Testis (tissue), 2 donors: ENCODE measurements at regions not wholly inside any gene's neighbourhood (a gene's known extent, or its start where the extent isn't known, plus 50 kb on each side); places are given as distances from the start of the nearest gene placed in this dataset.

ENCODE experiments used
- DNase-seq: peaks from one replicate; pipeline ENCODE4 v3.0.0-alpha.2; 2019
- H3K27ac ChIP-seq, 2 donors: fragments of 200-600 bp; sonication (generic); one replicate each; pipeline ENCODE4 v1.5.1; 2019
- H3K27me3 ChIP-seq: fragments of 200-600 bp; sonication (generic); one replicate; pipeline ENCODE4 v1.5.1; 2019
- H3K36me3 ChIP-seq: fragments of 200-600 bp; sonication (generic); one replicate; pipeline ENCODE4 v1.5.1; 2017; ENCODE audit warnings: low read depth; ENCODE audit errors: missing control alignments
- H3K4me1 ChIP-seq: fragments of 200-600 bp; sonication (generic); one replicate; pipeline ENCODE4 v1.5.1; 2019
- H3K4me3 ChIP-seq, 2 donors: fragments of 200-600 bp; sonication (generic); one replicate each; pipeline ENCODE4 v1.5.1; 2017 to 2019
- H3K9me3 ChIP-seq: fragments of 200-600 bp; sonication (generic); one replicate; pipeline ENCODE4 v1.5.1; 2017
- CTCF ChIP-seq, 3 experiments: fragments of 450-650 bp in 2 of 3; fragments of 200-600 bp in 1 of 3; sonication (generic) in 1 of 3; IDR thresholded peaks; one replicate each; pipeline ENCODE4 v1.5.1; 2016 to 2019; ENCODE audit warnings: antibody characterized with exemption in 3 of 3, mild to moderate bottlenecking in 2 of 3, moderate library complexity in 1 of 3
- POLR2A ChIP-seq: fragments of 450-650 bp; IDR thresholded peaks from one replicate; pipeline ENCODE4 v1.6.1; 2017; ENCODE audit warnings: antibody characterized with exemption, mild to moderate bottlenecking, moderate library complexity
- WGBS, 2 donors: methylation state at CpG; one replicate each; pipeline ENCODE4 v1.1.5; 2018; 5-methylcytosine and 5-hydroxymethylcytosine counted together
- intact Hi-C: fragments of 100-400 bp; cut with DNase I; formaldehyde crosslinking; loops from one replicate; pipeline ENCODE4 v1.15.1; 2023; ENCODE audit warnings: low total_unique reads

GRCh38 chr5:163193886-163194285 is 243.5 kb upstream of the CCNG1 start:
- Histone ChIP-seq H3K9me3 (no peaks in the 10 kb centered on the region), H3K27ac (no peak overlapping the region), H3K4me3 (no peak overlapping the region), H3K4me1 (no peaks in the 10 kb centered on the region), H3K27me3 (no peaks in the 10 kb centered on the region), H3K36me3 (no peaks in the 10 kb centered on the region)
- TF ChIP-seq CTCF (IDR thresholded peaks at IDR 0.05) = no peak
- no peak for DNase-seq
- 87 to 90% methylated on average over 7 of the region's 7 CpGs for WGBS, 2 donors
- intact Hi-C loops = no loop called here

GRCh38 chr5:163205645-163206044 is 231.8 kb upstream of the CCNG1 start:
- intact Hi-C loops = no loop called here
- no peak for DNase-seq
- TF ChIP-seq CTCF (IDR thresholded peaks at IDR 0.05) (no peak), POLR2A (no peak)
- Histone ChIP-seq H3K27me3 (no peaks in the 10 kb centered on the region), H3K4me3 (no peak overlapping the region), H3K9me3 (no peaks in the 10 kb centered on the region), H3K27ac (no peak overlapping the region), H3K36me3 (no peaks in the 10 kb centered on the region), H3K4me1 (no peaks in the 10 kb centered on the region)

GRCh38 chr5:163221581-163221980 is 215.8 kb upstream of the CCNG1 start:
- no peak for TF ChIP-seq CTCF (IDR thresholded peaks at IDR 0.05)
- no peak for TF ChIP-seq POLR2A
- Histone ChIP-seq H3K27me3 (no peaks in the 10 kb centered on the region), H3K36me3 (no peaks in the 10 kb centered on the region), H3K4me1 (no peaks in the 10 kb centered on the region), H3K27ac (no peak overlapping the region), H3K4me3 (no peak overlapping the region), H3K9me3 (no peaks in the 10 kb centered on the region)
- WGBS, 2 donors = 44 to 53% methylated on average over 4 of the region's 4 CpGs
- intact Hi-C loops = no loop called here
- DNase-seq = no peak

- Histone ChIP-seq H3K4me3 (no peak overlapping the region), H3K27ac (no peak overlapping the region), H3K4me1 (no peaks in the 10 kb centered on the region), H3K36me3 (no peaks in the 10 kb centered on the region), H3K9me3 (no peaks in the 10 kb centered on the region), H3K27me3 (no peaks in the 10 kb centered on the region)
- intact Hi-C loops = no loop called here
- DNase-seq = no peak
- no peak for TF ChIP-seq CTCF (IDR thresholded peaks at IDR 0.05)
- no peak for TF ChIP-seq POLR2A
- WGBS, 2 donors = 71 to 94% methylated on average over 1 of the region's 1 CpG
These were observed 214.4 kb upstream of the CCNG1 start for GRCh38 chr5:163222982-163223381.

- Histone ChIP-seq H3K9me3 (no peaks in the 10 kb centered on the region), H3K4me1 (no peaks in the 10 kb centered on the region), H3K27me3 (no peaks in the 10 kb centered on the region), H3K36me3 (no peaks in the 10 kb centered on the region), H3K27ac (no peak overlapping the region), H3K4me3 (no peak overlapping the region)
- TF ChIP-seq POLR2A (no peak), CTCF (IDR thresholded peaks at IDR 0.05) (no peak)
- intact Hi-C loops = no loop called here
- no peak for DNase-seq
- 77 to 91% methylated on average over 2 of the region's 2 CpGs for WGBS, 2 donors
These were observed 192.9 kb upstream of the CCNG1 start for GRCh38 chr5:163244445-163244987.
